ENCODE measurements at regions not wholly inside any gene's neighbourhood (a gene's known extent, or its start where the extent isn't known, plus 50 kb on each side); places are given as distances from the start of the nearest gene placed in this dataset.

GRCh38 chr5:4418084-4418483 lies 722.0 kb upstream of the ADAMTS16 start:
- H3K4me1 Mint-ChIP-seq = peaks cover 7% of the 10 kb centered on the region; the same call in 2 of the 3 replicates
- H3K36me3 Mint-ChIP-seq (ENCODE audit: low read depth) = no peaks in the 10 kb centered on the region
- no peak overlapping the region for H2AFZ ChIP-seq
- no peak overlapping the region for H3K4me3 Mint-ChIP-seq
- H3K9me3 Mint-ChIP-seq = no peaks in the 10 kb centered on the region
- H3K9me2 ChIP-seq (ENCODE audit: insufficient read depth) = no peaks in the 10 kb centered on the region
- no peak overlapping the region for H3K4me2 ChIP-seq
- H3K4me1 ChIP-seq (ENCODE audit: insufficient read depth) = no peaks in the 10 kb centered on the region
- H3K79me2 ChIP-seq (replicated peaks; ENCODE audit: insufficient read depth) = no peaks in the 10 kb centered on the region
- H3K27me3 Mint-ChIP-seq (ENCODE audit: insufficient read depth, low read depth, poor library complexity) = no peaks in the 10 kb centered on the region
- TF ChIP-seq JUNB (IDR thresholded peaks at IDR 0.05; ENCODE audit: unreplicated experiment) = no peak
- TF ChIP-seq NANOG (IDR thresholded peaks at IDR 0.05; ENCODE audit: borderline replicate concordance) = no peak
- no peak for TF ChIP-seq STAT1 (IDR thresholded peaks at IDR 0.05; ENCODE audit: unreplicated experiment)
- no peak for TF ChIP-seq ETS1 (IDR thresholded peaks at IDR 0.05)
- no peak for TF ChIP-seq REST (IDR thresholded peaks at IDR 0.05; ENCODE audit: unreplicated experiment)
- TF ChIP-seq CTCF (conservative IDR thresholded peaks at IDR 0.05; ENCODE audit: low read depth in 2 of 2) = no peak
- no peak for TF ChIP-seq POLR2AphosphoS5 (IDR thresholded peaks at IDR 0.05; ENCODE audit: low read depth)
- TF ChIP-seq EZH2phosphoT487 (IDR thresholded peaks at IDR 0.05; ENCODE audit: unreplicated experiment) = no peak
- TF ChIP-seq ZNF462 (CRISPR knock-in tag; IDR thresholded peaks at IDR 0.05) = no peak
- TF ChIP-seq EZH2 (IDR thresholded peaks at IDR 0.05; ENCODE audit: low read depth, unreplicated experiment) = no peak
- no peak for TF ChIP-seq CREB1 (CRISPR knock-in tag; IDR thresholded peaks at IDR 0.05; ENCODE audit: low read depth)
- no peak for TF ChIP-seq ZNF331 (CRISPR knock-in tag; IDR thresholded peaks at IDR 0.05; ENCODE audit: low read depth)
- DNase-seq (ENCODE audit: low spot score) (no peak), ATAC-seq (no peak)
- no peaks in the 10 kb centered on the region for H4K20me1 ChIP-seq (replicated peaks; ENCODE audit: insufficient read depth)
- H3K36me3 ChIP-seq (ENCODE audit: insufficient read depth) = no peaks in the 10 kb centered on the region
- H3K4me3 ChIP-seq = no peak overlapping the region
- no peak overlapping the region for H3K27ac ChIP-seq (ENCODE audit: low read depth)
- no peaks in the 10 kb centered on the region for H3F3A ChIP-seq (replicated peaks; ENCODE audit: low read depth)
- H3K27ac Mint-ChIP-seq = no peak overlapping the region
- no peaks in the 10 kb centered on the region for H3K27me3 ChIP-seq (ENCODE audit: insufficient read depth)

Measured in GM23338 (cell line).